B cell (primary cell): ENCODE measurements at regions not wholly inside any gene's neighbourhood (a gene's known extent, or its start where the extent isn't known, plus 50 kb on each side); places are given as distances from the start of the nearest gene placed in this dataset.

Source experiments
- ATAC-seq: fragments of 200-7000 bp; cut with Tn5 transposase; one replicate; pipeline ENCODE4 v1.10.0; 2021; ENCODE audit warnings: low read depth, mild to moderate bottlenecking, moderate number of reproducible peaks, moderate library complexity
- CTCF ChIA-PET: fragments of 350-600 bp; sonication (Branson Sonifier 250); formaldehyde crosslinking; loops from one replicate; lab custom pipeline; 2021; ENCODE audit warnings: antibody characterized with exemption, inconsistent platforms; lab: Charles Lee
- POLR2A ChIA-PET: fragments of 350-600 bp; sonication (Branson Sonifier 250); formaldehyde crosslinking; loops from one replicate; lab custom pipeline; 2021; ENCODE audit warnings: antibody characterized with exemption; lab: Charles Lee
- DNase-seq: peaks from one replicate; pipeline ENCODE4 v3.0.0; 2013
- H2AFZ ChIP-seq: 2 replicates; pipeline ENCODE4 v1.6.1; 2012; ENCODE audit warnings: mild to moderate bottlenecking, low read depth, low read length; ENCODE audit not compliant: insufficient read depth, poor library complexity, severe bottlenecking
- H3K27ac ChIP-seq, 2 donors: 1 replicate in 1 of 2; 2 replicates in 1 of 2; pipeline ENCODE4 v1.5.1; 2012 to 2013; ENCODE audit warnings: low read length in 2 of 2, mild to moderate bottlenecking in 2 of 2, moderate library complexity in 1 of 2
- H3K27me3 ChIP-seq, 4 experiments: fragments of 200-600 bp in 1 of 4; sonication (generic) in 1 of 4; replicated peaks in 1 of 4; 1 replicate in 2 of 4; 2 replicates in 2 of 4; pipeline versions ENCODE4 v1.6.1 to v1.7.0; 2013 to 2016; ENCODE audit warnings: low read length in 3 of 4, mild to moderate bottlenecking in 2 of 4, mixed read lengths in 1 of 4, moderate library complexity in 1 of 4; ENCODE audit not compliant: insufficient read depth in 4 of 4, control insufficient read depth in 3 of 4; ENCODE audit errors: control extremely low read depth in 1 of 4
- H3K36me3 ChIP-seq, 2 experiments: replicated peaks in 1 of 2; 1 replicate in 1 of 2; 2 replicates in 1 of 2; pipeline versions ENCODE4 v1.6.1 to v1.7.1; 2013; ENCODE audit warnings: low read length in 1 of 2; ENCODE audit not compliant: insufficient read depth in 2 of 2, control insufficient read depth in 1 of 2; ENCODE audit errors: control extremely low read depth in 1 of 2, extremely low read depth in 1 of 2
- H3K4me1 ChIP-seq, 2 donors: fragments of 200-600 bp in 1 of 2; sonication (generic) in 1 of 2; 1 replicate in 1 of 2; 2 replicates in 1 of 2; pipeline versions ENCODE4 v1.5.1 to v1.6.1; 2013 to 2017; ENCODE audit warnings: low read length in 2 of 2; ENCODE audit not compliant: control insufficient read depth in 2 of 2, insufficient read depth in 2 of 2
- H3K4me2 ChIP-seq: replicated peaks from 2 replicates; pipeline ENCODE3; 2012; ENCODE audit warnings: mild to moderate bottlenecking, low read depth, low read length; ENCODE audit not compliant: poor library complexity, severe bottlenecking
- H3K4me3 ChIP-seq, 5 experiments: fragments of 200-600 bp in 1 of 5; sonication (generic) in 1 of 5; 1 replicate in 3 of 5; 2 replicates in 2 of 5; pipeline versions ENCODE4 v1.5.1 to v1.7.0; 2011 to 2016; ENCODE audit warnings: low read length in 4 of 5, mild to moderate bottlenecking in 4 of 5, low read depth in 2 of 5, control low read depth in 1 of 5, moderate library complexity in 1 of 5; ENCODE audit not compliant: insufficient read depth in 1 of 5; ENCODE audit errors: control extremely low read depth in 1 of 5, extremely low read depth in 1 of 5
- H3K79me2 ChIP-seq: fragments of 200-600 bp; sonication (generic); one replicate; pipeline ENCODE4 v1.6.0; 2016; ENCODE audit warnings: low read length; ENCODE audit not compliant: control insufficient read depth, insufficient read depth
- H3K9ac ChIP-seq: fragments of 200-600 bp; sonication (generic); 2 replicates; pipeline ENCODE4 v1.6.1; 2017; ENCODE audit warnings: mild to moderate bottlenecking, low read length, moderate library complexity
- H3K9me3 ChIP-seq, 3 donors: one replicate each; pipeline versions ENCODE4 v1.6.1 to v1.7.1; 2013; ENCODE audit warnings: low read length in 2 of 3; ENCODE audit not compliant: control insufficient read depth in 2 of 3, insufficient read depth in 1 of 3; ENCODE audit errors: control extremely low read depth in 1 of 3
- H4K20me1 ChIP-seq: 2 replicates; pipeline ENCODE4 v1.6.0; 2012; ENCODE audit warnings: mild to moderate bottlenecking, low read length; ENCODE audit not compliant: insufficient read depth, control insufficient read depth, poor library complexity, severe bottlenecking
- H3K27ac Mint-ChIP-seq: one replicate; pipeline ENCODE4 v1.8.0; 2021; ENCODE audit warnings: mixed read lengths
- H3K27me3 Mint-ChIP-seq: one replicate; pipeline ENCODE4 v1.8.0; 2021; ENCODE audit warnings: mixed read lengths
- H3K4me1 Mint-ChIP-seq: one replicate; pipeline ENCODE4 v1.8.0; 2021; ENCODE audit warnings: mixed read lengths
- H3K4me3 Mint-ChIP-seq: one replicate; pipeline ENCODE4 v1.8.0; 2021; ENCODE audit warnings: mixed read lengths
- H3K9me3 Mint-ChIP-seq: one replicate; pipeline ENCODE4 v1.8.0; 2022; ENCODE audit warnings: mixed read lengths; ENCODE audit not compliant: insufficient read depth
- CTCF ChIP-seq: fragments of 200-600 bp; IDR thresholded peaks from one replicate; pipeline ENCODE4 v1.8.0; 2022; ENCODE audit warnings: antibody characterized with exemption, mild to moderate bottlenecking
- EZH2 ChIP-seq: IDR thresholded peaks from 2 replicates; pipeline ENCODE4 v1.6.1; 2012; ENCODE audit warnings: borderline replicate concordance, low read depth, mild to moderate bottlenecking, moderate library complexity, low read length; ENCODE audit not compliant: insufficient read depth, poor library complexity, severe bottlenecking
- WGBS: methylation state at CpG from one replicate; pipeline ENCODE4 v1.1.5; 2013; ENCODE audit warnings: missing lambda C conversion rate; ENCODE audit not compliant: insufficient coverage; 5-methylcytosine and 5-hydroxymethylcytosine counted together
- intact Hi-C: fragments of 100-400 bp; cut with micrococcal nuclease; formaldehyde crosslinking; loops from one replicate; pipeline ENCODE4 v1.10.0; 2022

GRCh38 chr4:147366164-147366563 lies 114.7 kb upstream of the EDNRA start:
- H3K79me2 ChIP-seq: no peaks in the 10 kb centered on the region
- no peak for ATAC-seq
- no peak for DNase-seq
- no peak overlapping the region for H3K9ac ChIP-seq
- no peaks in the 10 kb centered on the region for H3K4me1 ChIP-seq
- H3K27ac ChIP-seq: no peak overlapping the region
- H4K20me1 ChIP-seq: no peaks in the 10 kb centered on the region
- intact Hi-C loops: no loop called here
- no peaks in the 10 kb centered on the region for H3K27me3 ChIP-seq
- Mint-ChIP-seq H3K9me3 (peaks cover 3% of the 10 kb centered on the region), H3K27ac (no peak overlapping the region), H3K4me3 (no peak overlapping the region), H3K27me3 (no peaks in the 10 kb centered on the region), H3K4me1 (no peaks in the 10 kb centered on the region)
- ChIA-PET POLR2A (no interaction called here), CTCF (no interaction called here)
- H2AFZ ChIP-seq: no peak overlapping the region
- H3K4me2 ChIP-seq: no peak overlapping the region
- H3K9me3 ChIP-seq: peaks cover 0 to 2% (median 0%) of the 10 kb centered on the region in 3 donors
- no peak for TF ChIP-seq EZH2
- no peak for TF ChIP-seq CTCF
- WGBS: 100% methylated on average over 1 of the region's 3 CpGs
- H3K36me3 ChIP-seq: no peaks in the 10 kb centered on the region
- no peak overlapping the region for H3K4me3 ChIP-seq

- no peaks in the 10 kb centered on the region for H3K79me2 ChIP-seq
- H3K4me2 ChIP-seq: no peak overlapping the region
- Mint-ChIP-seq H3K4me3 (no peak overlapping the region), H3K27me3 (no peaks in the 10 kb centered on the region), H3K9me3 (peaks cover 3% of the 10 kb centered on the region), H3K27ac (no peak overlapping the region), H3K4me1 (no peaks in the 10 kb centered on the region)
- H3K36me3 ChIP-seq: no peaks in the 10 kb centered on the region
- CTCF ChIA-PET: no interaction called here
- DNase-seq (no peak), ATAC-seq (no peak)
- peaks cover 0 to 2% (median 0%) of the 10 kb centered on the region in 3 donors for H3K9me3 ChIP-seq
- no peak for TF ChIP-seq EZH2
- no peak for TF ChIP-seq CTCF
- H2AFZ ChIP-seq: no peak overlapping the region
- H3K4me1 ChIP-seq: no peaks in the 10 kb centered on the region
- POLR2A ChIA-PET: no interaction called here
- no peak overlapping the region for H3K4me3 ChIP-seq
- no peak overlapping the region for H3K27ac ChIP-seq
- H3K9ac ChIP-seq: no peak overlapping the region
- intact Hi-C loops: no loop called here
- no peaks in the 10 kb centered on the region for H3K27me3 ChIP-seq
- no peaks in the 10 kb centered on the region for H4K20me1 ChIP-seq
Observed at GRCh38 chr4:147367891-147368290, 113.0 kb upstream of the EDNRA start.
